ENCODE measurements at regions not wholly inside any gene's neighbourhood (a gene's known extent, or its start where the extent isn't known, plus 50 kb on each side); places are given as distances from the start of the nearest gene placed in this dataset.

DNA sequence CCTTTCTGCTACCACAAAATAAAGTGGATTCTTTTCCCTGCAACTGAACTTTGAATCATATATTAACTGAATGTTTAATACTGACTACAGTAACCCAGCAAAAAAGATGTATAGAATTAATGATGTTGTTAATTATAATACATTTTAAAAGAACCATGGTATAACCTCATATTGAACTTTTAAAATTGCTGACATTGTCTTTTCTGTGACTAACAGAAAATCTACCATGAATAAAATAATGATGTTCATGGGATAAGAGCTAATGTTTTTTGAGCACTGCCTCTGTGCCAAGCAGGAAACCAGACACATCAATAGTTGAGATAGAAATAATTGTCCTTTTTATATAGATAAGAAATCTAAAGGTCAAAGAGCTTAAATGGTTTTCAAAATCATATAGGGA is 691.9 kb downstream of the PDHA2 start:
- TF ChIP-seq, protein P1, sequence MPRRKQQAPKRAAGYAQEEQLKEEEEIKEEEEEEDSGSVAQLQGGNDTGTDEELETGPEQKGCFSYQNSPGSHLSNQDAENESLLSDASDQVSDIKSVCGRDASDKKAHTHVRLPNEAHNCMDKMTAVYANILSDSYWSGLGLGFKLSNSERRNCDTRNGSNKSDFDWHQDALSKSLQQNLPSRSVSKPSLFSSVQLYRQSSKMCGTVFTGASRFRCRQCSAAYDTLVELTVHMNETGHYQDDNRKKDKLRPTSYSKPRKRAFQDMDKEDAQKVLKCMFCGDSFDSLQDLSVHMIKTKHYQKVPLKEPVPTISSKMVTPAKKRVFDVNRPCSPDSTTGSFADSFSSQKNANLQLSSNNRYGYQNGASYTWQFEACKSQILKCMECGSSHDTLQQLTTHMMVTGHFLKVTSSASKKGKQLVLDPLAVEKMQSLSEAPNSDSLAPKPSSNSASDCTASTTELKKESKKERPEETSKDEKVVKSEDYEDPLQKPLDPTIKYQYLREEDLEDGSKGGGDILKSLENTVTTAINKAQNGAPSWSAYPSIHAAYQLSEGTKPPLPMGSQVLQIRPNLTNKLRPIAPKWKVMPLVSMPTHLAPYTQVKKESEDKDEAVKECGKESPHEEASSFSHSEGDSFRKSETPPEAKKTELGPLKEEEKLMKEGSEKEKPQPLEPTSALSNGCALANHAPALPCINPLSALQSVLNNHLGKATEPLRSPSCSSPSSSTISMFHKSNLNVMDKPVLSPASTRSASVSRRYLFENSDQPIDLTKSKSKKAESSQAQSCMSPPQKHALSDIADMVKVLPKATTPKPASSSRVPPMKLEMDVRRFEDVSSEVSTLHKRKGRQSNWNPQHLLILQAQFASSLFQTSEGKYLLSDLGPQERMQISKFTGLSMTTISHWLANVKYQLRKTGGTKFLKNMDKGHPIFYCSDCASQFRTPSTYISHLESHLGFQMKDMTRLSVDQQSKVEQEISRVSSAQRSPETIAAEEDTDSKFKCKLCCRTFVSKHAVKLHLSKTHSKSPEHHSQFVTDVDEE (CRISPR knock-in tag; IDR thresholded peaks at IDR 0.05) = no peak
- TF ChIP-seq ARNTL (CRISPR knock-in tag; IDR thresholded peaks at IDR 0.05; ENCODE audit: borderline replicate concordance, low read depth) (no peak), PPARA (CRISPR knock-in tag; IDR thresholded peaks at IDR 0.05; ENCODE audit: borderline replicate concordance) (no peak), ESRRG (CRISPR knock-in tag; IDR thresholded peaks at IDR 0.05) (no peak), ZC3H10 (CRISPR knock-in tag; IDR thresholded peaks at IDR 0.05) (no peak), SNAI2 (CRISPR knock-in tag; IDR thresholded peaks at IDR 0.05) (no peak)
- TF ChIP-seq, protein P2, sequence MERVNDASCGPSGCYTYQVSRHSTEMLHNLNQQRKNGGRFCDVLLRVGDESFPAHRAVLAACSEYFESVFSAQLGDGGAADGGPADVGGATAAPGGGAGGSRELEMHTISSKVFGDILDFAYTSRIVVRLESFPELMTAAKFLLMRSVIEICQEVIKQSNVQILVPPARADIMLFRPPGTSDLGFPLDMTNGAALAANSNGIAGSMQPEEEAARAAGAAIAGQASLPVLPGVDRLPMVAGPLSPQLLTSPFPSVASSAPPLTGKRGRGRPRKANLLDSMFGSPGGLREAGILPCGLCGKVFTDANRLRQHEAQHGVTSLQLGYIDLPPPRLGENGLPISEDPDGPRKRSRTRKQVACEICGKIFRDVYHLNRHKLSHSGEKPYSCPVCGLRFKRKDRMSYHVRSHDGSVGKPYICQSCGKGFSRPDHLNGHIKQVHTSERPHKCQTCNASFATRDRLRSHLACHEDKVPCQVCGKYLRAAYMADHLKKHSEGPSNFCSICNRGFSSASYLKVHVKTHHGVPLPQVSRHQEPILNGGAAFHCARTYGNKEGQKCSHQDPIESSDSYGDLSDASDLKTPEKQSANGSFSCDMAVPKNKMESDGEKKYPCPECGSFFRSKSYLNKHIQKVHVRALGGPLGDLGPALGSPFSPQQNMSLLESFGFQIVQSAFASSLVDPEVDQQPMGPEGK (CRISPR knock-in tag; IDR thresholded peaks at IDR 0.05; ENCODE audit: borderline replicate concordance) = no peak
- TF ChIP-seq, protein P3, sequence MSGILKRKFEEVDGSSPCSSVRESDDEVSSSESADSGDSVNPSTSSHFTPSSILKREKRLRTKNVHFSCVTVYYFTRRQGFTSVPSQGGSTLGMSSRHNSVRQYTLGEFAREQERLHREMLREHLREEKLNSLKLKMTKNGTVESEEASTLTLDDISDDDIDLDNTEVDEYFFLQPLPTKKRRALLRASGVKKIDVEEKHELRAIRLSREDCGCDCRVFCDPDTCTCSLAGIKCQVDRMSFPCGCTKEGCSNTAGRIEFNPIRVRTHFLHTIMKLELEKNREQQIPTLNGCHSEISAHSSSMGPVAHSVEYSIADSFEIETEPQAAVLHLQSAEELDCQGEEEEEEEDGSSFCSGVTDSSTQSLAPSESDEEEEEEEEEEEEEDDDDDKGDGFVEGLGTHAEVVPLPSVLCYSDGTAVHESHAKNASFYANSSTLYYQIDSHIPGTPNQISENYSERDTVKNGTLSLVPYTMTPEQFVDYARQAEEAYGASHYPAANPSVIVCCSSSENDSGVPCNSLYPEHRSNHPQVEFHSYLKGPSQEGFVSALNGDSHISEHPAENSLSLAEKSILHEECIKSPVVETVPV (CRISPR knock-in tag; IDR thresholded peaks at IDR 0.05) = no peak
- TF ChIP-seq, protein P4, sequence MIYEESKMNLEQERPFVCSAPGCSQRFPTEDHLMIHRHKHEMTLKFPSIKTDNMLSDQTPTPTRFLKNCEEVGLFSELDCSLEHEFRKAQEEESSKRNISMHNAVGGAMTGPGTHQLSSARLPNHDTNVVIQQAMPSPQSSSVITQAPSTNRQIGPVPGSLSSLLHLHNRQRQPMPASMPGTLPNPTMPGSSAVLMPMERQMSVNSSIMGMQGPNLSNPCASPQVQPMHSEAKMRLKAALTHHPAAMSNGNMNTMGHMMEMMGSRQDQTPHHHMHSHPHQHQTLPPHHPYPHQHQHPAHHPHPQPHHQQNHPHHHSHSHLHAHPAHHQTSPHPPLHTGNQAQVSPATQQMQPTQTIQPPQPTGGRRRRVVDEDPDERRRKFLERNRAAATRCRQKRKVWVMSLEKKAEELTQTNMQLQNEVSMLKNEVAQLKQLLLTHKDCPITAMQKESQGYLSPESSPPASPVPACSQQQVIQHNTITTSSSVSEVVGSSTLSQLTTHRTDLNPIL (CRISPR knock-in tag; IDR thresholded peaks at IDR 0.05; ENCODE audit: low read depth) = no peak
